Muscle of arm (tissue), 1 donor: ENCODE measurements at regions not wholly inside any gene's neighbourhood (a gene's known extent, or its start where the extent isn't known, plus 50 kb on each side); places are given as distances from the start of the nearest gene placed in this dataset.

ENCODE experiments used
- DNase-seq: peaks from one replicate; pipeline ENCODE4 v3.0.0-alpha.2; 2013

DNA sequence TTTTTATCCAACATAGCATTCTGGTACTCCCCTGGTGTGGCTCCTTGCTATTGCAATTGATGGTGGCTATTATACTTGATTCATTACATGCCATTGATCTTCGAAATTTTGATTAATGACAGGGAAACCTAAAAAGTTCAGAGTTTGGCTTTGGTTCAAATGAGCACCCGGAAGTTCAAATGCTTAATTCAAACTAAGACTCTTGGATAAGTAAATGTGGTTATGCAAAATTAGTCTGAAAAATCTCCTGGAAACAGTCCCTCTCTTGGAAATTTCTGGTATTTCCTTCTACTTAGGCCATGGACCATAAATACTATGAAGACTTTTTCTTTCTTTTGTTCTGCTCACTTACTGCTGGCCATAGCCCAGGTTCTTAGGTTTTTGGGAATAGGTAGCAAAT lies 65.3 kb upstream of the SMIM21 start:
- no peak for DNase-seq

DNA sequence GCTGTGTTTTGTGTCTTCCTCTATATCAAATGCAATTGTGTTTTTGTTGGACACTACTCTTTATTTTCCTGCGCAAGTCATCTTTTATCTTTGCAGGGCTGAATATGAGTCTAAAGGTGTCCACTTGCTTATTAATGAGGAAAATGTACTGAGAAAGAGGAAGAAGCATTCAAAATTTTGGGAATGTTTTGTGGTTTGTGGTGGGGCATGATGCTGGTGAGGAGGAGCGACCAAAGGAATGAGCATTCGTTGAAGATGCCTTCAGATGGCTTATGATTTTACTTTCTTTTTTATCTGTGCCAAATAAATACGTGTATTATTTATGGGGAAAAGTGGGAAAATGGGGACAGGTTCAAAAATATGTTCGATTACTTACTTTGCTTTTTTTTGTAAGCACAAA lies 63.9 kb upstream of the SMIM21 start:
- no peak for DNase-seq

DNA sequence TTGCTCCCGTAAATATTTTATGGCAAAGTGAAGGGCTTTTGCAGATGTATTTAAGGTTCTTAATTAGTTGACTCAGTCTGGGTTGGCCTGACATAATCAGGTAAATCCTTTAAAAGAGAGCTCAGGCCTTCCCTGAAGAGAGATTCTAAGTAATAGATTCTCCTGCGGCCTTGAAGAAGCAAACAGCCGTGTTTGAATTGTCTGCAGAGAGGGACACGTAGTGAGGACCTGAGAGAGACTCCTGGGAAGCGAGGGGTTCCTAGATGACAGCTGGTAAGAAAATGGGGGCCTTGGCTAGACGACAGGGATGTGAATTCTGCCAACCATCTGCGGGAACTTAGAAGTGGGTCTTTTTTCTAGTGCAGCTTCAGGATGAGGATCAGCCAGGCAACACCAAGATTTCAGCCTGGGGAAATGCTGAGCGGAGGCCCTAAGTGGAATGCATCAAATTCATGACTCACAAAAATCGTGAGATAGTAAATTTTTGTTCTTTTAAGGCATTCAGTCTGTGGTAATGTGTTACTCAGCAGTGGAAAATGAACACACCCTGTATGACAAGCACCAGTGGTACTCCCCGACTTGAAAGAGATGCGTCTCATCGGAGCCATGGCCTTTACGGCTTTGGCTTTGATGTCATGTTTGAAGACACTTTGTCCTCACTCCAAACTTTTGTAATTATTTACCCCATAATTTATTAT lies 62.1 kb upstream of the SMIM21 start:
- no peak for DNase-seq

DNA sequence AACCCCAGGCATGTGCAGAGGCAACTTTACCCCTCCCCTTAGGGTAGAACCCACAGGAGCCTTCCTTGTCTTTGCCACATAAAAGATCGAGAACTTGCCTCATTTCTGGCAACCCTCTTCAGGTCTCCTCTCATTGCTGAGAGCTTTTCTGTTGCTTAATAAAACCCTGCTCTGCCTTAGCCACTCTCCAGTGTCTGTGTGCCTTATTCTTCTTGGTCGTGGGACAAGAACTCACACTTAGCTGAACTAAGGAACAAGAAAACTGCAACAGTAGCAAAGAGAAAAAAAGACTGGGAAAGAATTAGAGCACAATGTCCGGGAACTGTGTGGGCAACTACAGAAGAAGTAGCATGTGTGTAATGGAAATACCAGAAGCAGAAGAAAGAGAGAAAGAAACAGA lies 56.2 kb upstream of the SMIM21 start:
- no peak for DNase-seq

DNA sequence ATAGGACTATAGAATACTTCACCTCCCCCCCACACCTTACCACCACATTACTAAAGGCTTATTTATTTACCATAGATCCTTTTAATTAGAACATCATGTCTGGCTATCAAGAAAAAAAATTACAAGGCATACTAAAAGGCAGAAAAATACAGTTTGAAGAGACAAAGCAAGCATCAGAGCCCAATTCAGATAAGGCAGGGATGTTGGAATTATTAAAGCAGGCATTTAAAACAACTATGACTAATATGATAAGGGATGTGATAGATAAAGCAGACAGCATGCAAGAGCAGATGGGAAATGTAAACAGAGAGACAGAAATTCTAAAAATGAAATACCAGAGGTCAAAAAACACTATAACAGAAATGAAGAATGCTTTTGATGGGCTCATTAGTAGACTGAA lies 55.4 kb upstream of the SMIM21 start:
- DNase-seq: no peak

DNA sequence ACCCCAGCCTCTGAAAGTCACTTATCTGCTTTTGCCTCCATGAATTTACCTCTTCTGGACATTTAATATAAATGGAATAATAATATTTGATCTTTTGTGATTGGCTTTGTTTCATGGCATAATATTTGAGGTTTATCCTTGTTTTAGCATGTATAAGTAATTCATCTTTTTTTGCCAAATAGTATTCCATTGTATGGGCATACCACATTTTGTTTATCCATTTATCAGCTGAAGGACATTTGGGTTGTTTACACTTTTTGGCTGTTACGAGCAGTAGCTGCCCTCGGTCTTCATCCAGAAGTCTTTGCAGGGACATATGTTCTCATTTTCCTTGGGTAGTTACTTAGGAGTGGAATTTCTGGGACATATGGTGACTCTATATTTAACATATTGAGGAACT lies 53.0 kb upstream of the SMIM21 start:
- DNase-seq: no peak

DNA sequence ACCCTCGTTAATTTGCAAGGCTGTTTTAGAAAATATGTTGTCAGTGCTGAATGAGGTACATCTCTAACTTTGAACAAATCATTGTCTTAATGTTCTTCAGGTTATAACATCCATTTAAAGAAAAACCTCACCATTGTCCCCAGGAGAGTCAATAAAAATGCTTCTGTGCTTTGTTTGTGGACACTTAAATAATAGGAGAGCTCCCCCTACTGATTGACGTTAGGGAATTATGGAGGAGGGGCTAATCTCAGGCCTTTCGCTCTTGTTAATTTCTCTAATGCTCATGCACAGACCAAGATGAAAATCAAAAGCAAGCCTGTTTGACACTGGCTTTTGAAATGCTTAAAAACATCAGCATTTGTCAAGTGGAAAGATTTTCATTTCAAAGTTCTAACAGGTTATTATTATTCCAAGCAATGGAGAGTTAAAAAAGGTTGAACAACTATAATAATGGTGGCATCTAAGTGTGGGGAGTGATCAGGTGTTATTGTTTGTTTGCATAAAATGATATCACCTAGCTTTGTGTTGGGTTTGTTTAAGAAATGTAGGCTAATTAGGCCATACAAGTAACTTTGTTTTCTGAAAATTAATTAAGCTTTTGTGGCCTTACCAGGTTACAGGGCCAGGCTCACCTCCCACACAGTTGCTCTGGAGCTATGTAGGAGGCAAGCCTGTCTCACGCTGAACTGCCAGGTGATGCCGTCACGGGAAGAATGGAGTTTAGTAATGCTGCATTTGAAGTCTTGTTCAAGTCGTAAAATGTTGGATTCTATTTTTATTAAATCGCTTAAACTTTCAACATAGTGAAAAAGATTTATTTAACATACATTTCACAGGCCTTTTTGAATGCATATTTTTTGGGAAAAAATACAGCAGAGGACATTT lies 51.7 kb upstream of the SMIM21 start:
- peak; percentile 50 for DNase-seq

DNA sequence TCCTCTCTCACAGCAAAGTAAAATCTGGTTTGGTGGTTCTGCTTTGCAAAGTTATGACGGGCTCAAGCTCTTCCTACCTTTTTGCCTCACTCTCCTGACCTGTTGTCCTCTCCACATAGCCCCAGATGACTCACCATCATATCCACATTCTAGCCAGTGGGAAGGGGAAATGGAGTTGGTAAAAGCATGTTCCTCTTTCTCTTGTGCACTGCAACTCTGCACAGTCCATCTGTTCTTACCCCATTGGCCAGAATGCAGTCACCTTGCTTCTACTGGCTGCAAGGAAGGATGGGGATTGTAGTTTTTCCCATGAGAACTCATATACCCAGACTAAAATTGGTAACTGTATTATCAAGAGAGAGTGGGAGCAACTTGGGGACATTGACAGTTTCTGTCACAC lies 50.4 kb upstream of the SMIM21 start:
- DNase-seq: no peak
